Neuronal stem cell (in vitro differentiated cells): ENCODE measurements at regions not wholly inside any gene's neighbourhood (a gene's known extent, or its start where the extent isn't known, plus 50 kb on each side); places are given as distances from the start of the nearest gene placed in this dataset. TPM values are rescaled to one million over a fixed set of nuclear protein-coding genes. Genes with fewer than 3 reads are reported as not detected.

ENCODE experiments used
- small RNA-seq: library from polyadenylated mRNA; stranded (forward); fragments of <200 nt; extraction: miRNeasy Mini kit (QIAGEN cat#:217004); gene quantifications from one replicate; pipeline ENCODE3, GENCODE V24; 2013; ENCODE audit not compliant: insufficient read depth

Small RNA genes lying in the stretch of these regions (small RNA-seq; reads per million reads assigned to genes)
- not detected for gene AC027229.1
- gene RN7SL97P: not detected
